HG02571 (cell line): ENCODE measurements at regions not wholly inside any gene's neighbourhood (a gene's known extent, or its start where the extent isn't known, plus 50 kb on each side); places are given as distances from the start of the nearest gene placed in this dataset.
"Not testable (repeated sequence)": the region's sequence is repeated elsewhere in the genome, so short reads cannot be mapped to it uniquely, and the experiment has no call there.

Experiments used
- ATAC-seq: cut with Tn5 transposase; IDR thresholded peaks from one replicate; pipeline ENCODE4 v1.9.1; 2021; ENCODE audit warnings: mild to moderate bottlenecking, moderate library complexity; ENCODE audit not compliant: unreplicated experiment

GRCh38 chr20:26134606-26135005, 438.0 kb upstream of the ZNF337 start:
- no peak for ATAC-seq

GRCh38 chr20:26133794-26134193, 437.1 kb upstream of the ZNF337 start:
- not testable (repeated sequence) for ATAC-seq

- not testable (repeated sequence) for ATAC-seq
Observed at GRCh38 chr20:26120920-26121319, 424.3 kb upstream of the ZNF337 start.

- ATAC-seq: not testable (repeated sequence)
Observed at GRCh38 chr20:26094498-26094897, 397.8 kb upstream of the ZNF337 start.

- not testable (repeated sequence) for ATAC-seq
Observed at GRCh38 chr20:26091921-26092320, 395.3 kb upstream of the ZNF337 start.

- ATAC-seq: not testable (repeated sequence)
Observed at GRCh38 chr20:26086195-26086594, 389.5 kb upstream of the ZNF337 start.

GRCh38 chr20:26073972-26074371, 377.3 kb upstream of the ZNF337 start:
- ATAC-seq: not testable (repeated sequence)

- not testable (repeated sequence) for ATAC-seq
Observed at GRCh38 chr20:26059324-26059723, 362.7 kb upstream of the ZNF337 start.

GRCh38 chr20:26058446-26058845, 361.8 kb upstream of the ZNF337 start:
- ATAC-seq: not testable (repeated sequence)

- not testable (repeated sequence) for ATAC-seq
Observed at GRCh38 chr20:26057135-26057752, 360.6 kb upstream of the ZNF337 start.

- not testable (repeated sequence) for ATAC-seq
Observed at GRCh38 chr20:26025792-26026191, 329.1 kb upstream of the ZNF337 start.

GRCh38 chr20:26010942-26011276, 314.3 kb upstream of the ZNF337 start:
- not testable (repeated sequence) for ATAC-seq

- ATAC-seq: not testable (repeated sequence)
Observed at GRCh38 chr20:26010224-26010941, 313.7 kb upstream of the ZNF337 start.

- ATAC-seq: not testable (repeated sequence)
Observed at GRCh38 chr20:26009402-26010223, 313.0 kb upstream of the ZNF337 start.

- ATAC-seq: not testable (repeated sequence)
Observed at GRCh38 chr20:26008026-26008425, 311.4 kb upstream of the ZNF337 start.

GRCh38 chr20:26006164-26006563, 309.5 kb upstream of the ZNF337 start:
- not testable (repeated sequence) for ATAC-seq

- not testable (repeated sequence) for ATAC-seq
Observed at GRCh38 chr20:26003959-26004358, 307.3 kb upstream of the ZNF337 start.

- ATAC-seq: not testable (repeated sequence)
Observed at GRCh38 chr20:25997367-25998038, 300.9 kb upstream of the ZNF337 start.

- no peak for ATAC-seq
Observed at GRCh38 chr20:25992146-25992545, 295.5 kb upstream of the ZNF337 start.

GRCh38 chr20:25991756-25992130, 295.1 kb upstream of the ZNF337 start:
- ATAC-seq: no peak
